ENCODE measurements at regions not wholly inside any gene's neighbourhood (a gene's known extent, or its start where the extent isn't known, plus 50 kb on each side); places are given as distances from the start of the nearest gene placed in this dataset.
A peak's percentile ranks its signal among the peaks of the same experiment; 100 is the strongest.
"Not testable (repeated sequence)": the region's sequence is repeated elsewhere in the genome, so short reads cannot be mapped to it uniquely, and the experiment has no call there.

DNA sequence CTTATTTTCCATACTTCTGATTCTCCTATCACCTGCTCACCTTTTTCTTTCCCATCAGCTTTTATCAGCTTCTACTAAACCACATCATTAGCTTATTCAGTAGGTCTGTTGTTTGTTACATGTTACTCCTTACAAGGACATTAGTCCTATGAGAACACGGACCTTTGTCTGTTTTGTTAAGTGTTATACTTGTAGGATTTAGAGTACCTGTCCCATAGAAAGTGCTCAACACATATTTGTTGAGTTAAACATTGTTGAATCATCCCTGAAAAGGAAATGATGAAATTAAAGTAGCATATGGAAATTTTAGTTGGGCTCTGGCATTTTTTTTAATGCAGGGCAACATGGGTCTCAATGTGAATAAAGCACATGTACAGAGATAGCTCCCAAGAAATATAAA, 222.1 kb upstream of the CARD18 start:
- Histone ChIP-seq H3K9me3 (no peaks in the 10 kb centered on the region), H3K27ac (no peak overlapping the region), H3K4me3 (no peak overlapping the region), H3K4me1 (no peaks in the 10 kb centered on the region), H3K27me3 (ENCODE audit: low read depth) (no peaks in the 10 kb centered on the region), H3K36me3 (no peaks in the 10 kb centered on the region)
- no peak for ATAC-seq
- DNase-seq: no peak
- TF ChIP-seq, protein P1, sequence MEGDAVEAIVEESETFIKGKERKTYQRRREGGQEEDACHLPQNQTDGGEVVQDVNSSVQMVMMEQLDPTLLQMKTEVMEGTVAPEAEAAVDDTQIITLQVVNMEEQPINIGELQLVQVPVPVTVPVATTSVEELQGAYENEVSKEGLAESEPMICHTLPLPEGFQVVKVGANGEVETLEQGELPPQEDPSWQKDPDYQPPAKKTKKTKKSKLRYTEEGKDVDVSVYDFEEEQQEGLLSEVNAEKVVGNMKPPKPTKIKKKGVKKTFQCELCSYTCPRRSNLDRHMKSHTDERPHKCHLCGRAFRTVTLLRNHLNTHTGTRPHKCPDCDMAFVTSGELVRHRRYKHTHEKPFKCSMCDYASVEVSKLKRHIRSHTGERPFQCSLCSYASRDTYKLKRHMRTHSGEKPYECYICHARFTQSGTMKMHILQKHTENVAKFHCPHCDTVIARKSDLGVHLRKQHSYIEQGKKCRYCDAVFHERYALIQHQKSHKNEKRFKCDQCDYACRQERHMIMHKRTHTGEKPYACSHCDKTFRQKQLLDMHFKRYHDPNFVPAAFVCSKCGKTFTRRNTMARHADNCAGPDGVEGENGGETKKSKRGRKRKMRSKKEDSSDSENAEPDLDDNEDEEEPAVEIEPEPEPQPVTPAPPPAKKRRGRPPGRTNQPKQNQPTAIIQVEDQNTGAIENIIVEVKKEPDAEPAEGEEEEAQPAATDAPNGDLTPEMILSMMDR (IDR thresholded peaks at IDR 0.05): no peak
- intact Hi-C loops (cut with DNase I): no loop called here

DNA sequence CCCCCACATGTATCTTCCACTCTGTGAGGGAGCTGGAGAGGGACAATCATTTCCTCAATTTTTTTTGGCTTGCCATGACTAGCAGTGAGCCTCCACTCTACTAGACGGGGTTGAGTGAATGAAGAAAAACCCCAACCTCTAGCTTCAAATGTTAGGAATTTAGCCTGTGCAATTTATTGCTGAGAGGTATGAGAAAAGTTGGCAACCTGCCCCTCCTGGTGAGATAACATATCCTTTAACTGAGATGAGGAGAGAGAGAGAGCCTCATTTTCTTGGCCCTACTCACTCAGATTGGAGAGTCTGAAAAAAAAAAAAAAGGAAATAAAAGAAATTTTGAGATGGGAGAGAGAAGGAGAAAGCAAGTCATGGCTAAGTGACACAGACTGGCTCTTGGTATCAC, 218.2 kb upstream of the CARD18 start:
- intact Hi-C loops (cut with DNase I): no loop called here
- TF ChIP-seq, protein P1 (IDR thresholded peaks at IDR 0.05): no peak
- H3K9me3 ChIP-seq: no peaks in the 10 kb centered on the region
- ATAC-seq (no peak), DNase-seq (no peak)
- no peaks in the 10 kb centered on the region for H3K27me3 ChIP-seq (ENCODE audit: low read depth)
- no peaks in the 10 kb centered on the region for H3K36me3 ChIP-seq
- no peak overlapping the region for H3K4me3 ChIP-seq
- H3K27ac ChIP-seq: no peak overlapping the region
- H3K4me1 ChIP-seq: no peaks in the 10 kb centered on the region

DNA sequence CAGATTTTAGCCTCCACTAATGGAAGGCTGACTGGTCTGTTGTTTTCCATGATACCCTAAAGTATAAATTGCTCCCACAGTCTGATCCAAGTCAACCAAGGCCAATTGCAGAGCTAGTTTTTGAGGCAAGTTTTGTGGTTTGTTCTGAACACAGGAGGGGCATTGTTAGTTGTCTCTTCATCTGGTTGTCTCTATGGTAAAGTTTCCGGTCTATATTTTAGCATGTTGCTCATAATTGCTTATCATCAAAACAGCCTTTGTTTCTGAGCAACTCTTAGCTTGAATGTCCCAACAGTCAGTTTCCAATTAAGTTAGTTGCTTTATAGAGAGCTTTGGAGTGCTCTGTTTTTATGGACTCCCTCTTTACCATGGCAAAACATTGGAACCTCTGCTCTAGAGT, 217.6 kb upstream of the CARD18 start:
- Histone ChIP-seq H3K27ac (no peak overlapping the region), H3K36me3 (no peaks in the 10 kb centered on the region), H3K9me3 (no peaks in the 10 kb centered on the region), H3K4me3 (no peak overlapping the region), H3K27me3 (ENCODE audit: low read depth) (no peaks in the 10 kb centered on the region), H3K4me1 (no peaks in the 10 kb centered on the region)
- intact Hi-C loops (cut with DNase I): no loop called here
- DNase-seq (no peak), ATAC-seq (no peak)
- TF ChIP-seq, protein P1 (IDR thresholded peaks at IDR 0.05): no peak

DNA sequence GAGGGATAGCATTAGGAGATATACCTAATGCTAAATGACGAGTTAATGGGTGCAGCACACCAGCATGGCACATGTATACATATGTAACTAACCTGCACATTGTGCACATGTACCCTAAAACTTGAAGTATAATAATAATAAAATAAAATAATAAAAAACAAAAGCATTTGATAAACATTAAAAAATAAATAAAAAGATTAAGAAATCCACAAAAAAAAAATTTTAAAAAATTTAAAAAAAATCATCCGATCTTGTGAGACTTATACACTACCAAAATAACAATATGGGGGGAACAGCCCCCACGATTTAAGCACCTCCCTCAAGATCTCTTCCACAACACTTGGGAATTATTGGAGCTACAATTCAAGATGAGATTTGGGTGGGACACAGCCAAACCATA, 210.3 kb upstream of the CARD18 start:
- H3K9me3 ChIP-seq: not testable (repeated sequence)

DNA sequence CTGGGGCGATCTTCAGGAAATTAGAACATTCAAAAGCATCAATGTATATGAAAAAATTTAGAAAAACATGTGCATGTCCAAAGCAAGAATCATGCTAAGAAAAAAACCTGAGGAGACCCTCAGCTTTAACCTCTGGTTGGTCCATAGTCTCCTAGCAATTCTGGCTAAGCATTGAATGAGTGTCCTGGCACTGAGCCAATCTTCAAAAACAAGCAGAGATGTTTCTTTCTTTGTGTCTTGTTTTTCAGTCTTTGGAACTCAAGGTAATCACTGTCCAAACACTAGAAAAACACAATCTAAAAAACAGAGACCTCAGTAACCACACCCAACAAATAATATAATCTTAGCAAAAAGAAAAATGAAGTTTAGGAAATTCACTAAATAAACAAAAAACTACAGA, 205.4 kb upstream of the CARD18 start:
- no peak for ATAC-seq
- no peak overlapping the region for H3K27ac ChIP-seq
- TF ChIP-seq, protein P1 (IDR thresholded peaks at IDR 0.05): no peak
- no peaks in the 10 kb centered on the region for H3K9me3 ChIP-seq
- H3K4me3 ChIP-seq: no peak overlapping the region
- intact Hi-C loops (cut with DNase I): no loop called here
- no peak for DNase-seq
- H3K27me3 ChIP-seq (ENCODE audit: low read depth): no peaks in the 10 kb centered on the region
- no peaks in the 10 kb centered on the region for H3K36me3 ChIP-seq
- no peaks in the 10 kb centered on the region for H3K4me1 ChIP-seq

More for the DNA sequence above, 210.3 kb upstream of the CARD18 start:
- ATAC-seq; H3K4me3 ChIP-seq; intact Hi-C loops (cut with DNase I); H3K36me3 ChIP-seq; H3K27me3 ChIP-seq (ENCODE audit: low read depth); DNase-seq; H3K27ac ChIP-seq; H3K4me1 ChIP-seq: not testable (repeated sequence)

DNA sequence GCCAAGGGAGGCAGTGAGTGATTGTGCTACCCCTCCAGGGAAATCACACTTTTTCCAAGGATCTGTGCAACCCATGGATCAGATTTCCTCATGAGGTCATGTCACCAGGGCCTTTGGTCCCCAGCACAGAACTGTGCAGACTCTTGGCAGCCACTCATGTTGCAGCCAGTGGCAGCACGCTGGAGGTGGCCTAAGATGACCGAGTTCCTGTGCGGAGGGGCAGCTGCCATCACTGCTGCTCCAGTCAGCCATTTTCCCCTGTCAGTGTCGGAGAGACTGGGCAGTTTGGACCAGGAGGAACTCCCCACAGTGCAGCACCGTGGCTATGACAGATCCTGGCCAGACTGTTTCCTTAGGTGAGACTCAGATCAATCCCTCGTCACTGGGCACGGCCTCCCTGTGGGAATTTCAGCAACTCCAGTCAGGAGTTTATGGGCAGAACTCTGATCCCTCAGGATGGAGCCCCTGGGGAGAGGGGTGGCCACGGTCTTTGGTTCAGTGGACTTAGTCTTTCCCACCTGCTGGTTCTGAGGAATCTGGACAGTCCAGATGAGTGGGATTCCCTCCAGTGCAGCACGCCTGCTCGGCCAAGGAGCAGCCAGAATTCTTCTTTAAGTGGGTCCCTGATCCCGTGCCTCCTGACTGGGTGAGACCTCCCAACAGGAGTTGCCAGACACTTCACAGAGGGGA, 194.6 kb upstream of the CARD18 start:
- H3K27ac ChIP-seq: no peak overlapping the region
- ATAC-seq (peak in 1 of 2 donors; percentile 13), DNase-seq (no peak)
- H3K4me3 ChIP-seq: no peak overlapping the region
- H3K27me3 ChIP-seq (ENCODE audit: low read depth): no peaks in the 10 kb centered on the region
- intact Hi-C loops (cut with DNase I): no loop called here
- H3K36me3 ChIP-seq: no peaks in the 10 kb centered on the region
- TF ChIP-seq, protein P1 (IDR thresholded peaks at IDR 0.05): no peak
- H3K4me1 ChIP-seq: no peaks in the 10 kb centered on the region
- peaks cover 6% of the 10 kb centered on the region for H3K9me3 ChIP-seq

Data from lower lobe of right lung (tissue), 2 donors.